Keratinocyte (primary cell): ENCODE measurements at regions not wholly inside any gene's neighbourhood (a gene's known extent, or its start where the extent isn't known, plus 50 kb on each side); places are given as distances from the start of the nearest gene placed in this dataset.

Experiments
- EZH2 ChIP-seq: IDR thresholded peaks from one replicate; pipeline ENCODE4 v1.6.1; 2012; ENCODE audit warnings: inconsistent platforms, mild to moderate bottlenecking, low read length, moderate library complexity
- TF ChIP-seq, protein P1 (sequence below), 3 experiments: IDR thresholded peaks in 1 of 3; conservative IDR thresholded peaks in 1 of 3; optimal IDR thresholded peaks in 1 of 3; 2 replicates in 2 of 3; 3 replicates in 1 of 3; pipeline versions ENCODE3 to v1.5.1; 2011; ENCODE audit warnings: low read length in 3 of 3, mild to moderate bottlenecking in 3 of 3, moderate library complexity in 2 of 3, control low read depth in 1 of 3, inconsistent platforms in 1 of 3; ENCODE audit not compliant: insufficient read depth in 2 of 3; ENCODE audit errors: extremely low read depth in 1 of 3

GRCh38 chr17:77874303-77875050 is 84.0 kb upstream of the TNRC6C start:
- TF ChIP-seq, protein P1, sequence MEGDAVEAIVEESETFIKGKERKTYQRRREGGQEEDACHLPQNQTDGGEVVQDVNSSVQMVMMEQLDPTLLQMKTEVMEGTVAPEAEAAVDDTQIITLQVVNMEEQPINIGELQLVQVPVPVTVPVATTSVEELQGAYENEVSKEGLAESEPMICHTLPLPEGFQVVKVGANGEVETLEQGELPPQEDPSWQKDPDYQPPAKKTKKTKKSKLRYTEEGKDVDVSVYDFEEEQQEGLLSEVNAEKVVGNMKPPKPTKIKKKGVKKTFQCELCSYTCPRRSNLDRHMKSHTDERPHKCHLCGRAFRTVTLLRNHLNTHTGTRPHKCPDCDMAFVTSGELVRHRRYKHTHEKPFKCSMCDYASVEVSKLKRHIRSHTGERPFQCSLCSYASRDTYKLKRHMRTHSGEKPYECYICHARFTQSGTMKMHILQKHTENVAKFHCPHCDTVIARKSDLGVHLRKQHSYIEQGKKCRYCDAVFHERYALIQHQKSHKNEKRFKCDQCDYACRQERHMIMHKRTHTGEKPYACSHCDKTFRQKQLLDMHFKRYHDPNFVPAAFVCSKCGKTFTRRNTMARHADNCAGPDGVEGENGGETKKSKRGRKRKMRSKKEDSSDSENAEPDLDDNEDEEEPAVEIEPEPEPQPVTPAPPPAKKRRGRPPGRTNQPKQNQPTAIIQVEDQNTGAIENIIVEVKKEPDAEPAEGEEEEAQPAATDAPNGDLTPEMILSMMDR (optimal IDR thresholded peaks at IDR 0.05 in 1 of 3, IDR thresholded peaks at IDR 0.05 in 1 of 3, conservative IDR thresholded peaks at IDR 0.05 in 1 of 3; ENCODE audit: extremely low read depth in 1 of 3, insufficient read depth in 2 of 3, low read length in 3 of 3): no peak
- no peak for TF ChIP-seq EZH2
